LNCAP (cell line): ENCODE measurements at regions not wholly inside any gene's neighbourhood (a gene's known extent, or its start where the extent isn't known, plus 50 kb on each side); places are given as distances from the start of the nearest gene placed in this dataset.

Experiments
- CTCF ChIP-seq: fragments of 450-650 bp; IDR thresholded peaks from 2 replicates; pipeline ENCODE4 v1.5.1; 2017; ENCODE audit warnings: mild to moderate bottlenecking

- no peak for TF ChIP-seq CTCF
Measured at GRCh38 chr3:8206971-8207617, 294.5 kb upstream of the LMCD1 start.

GRCh38 chr3:8210882-8211341 lies 290.7 kb upstream of the LMCD1 start:
- no peak for TF ChIP-seq CTCF

DNA sequence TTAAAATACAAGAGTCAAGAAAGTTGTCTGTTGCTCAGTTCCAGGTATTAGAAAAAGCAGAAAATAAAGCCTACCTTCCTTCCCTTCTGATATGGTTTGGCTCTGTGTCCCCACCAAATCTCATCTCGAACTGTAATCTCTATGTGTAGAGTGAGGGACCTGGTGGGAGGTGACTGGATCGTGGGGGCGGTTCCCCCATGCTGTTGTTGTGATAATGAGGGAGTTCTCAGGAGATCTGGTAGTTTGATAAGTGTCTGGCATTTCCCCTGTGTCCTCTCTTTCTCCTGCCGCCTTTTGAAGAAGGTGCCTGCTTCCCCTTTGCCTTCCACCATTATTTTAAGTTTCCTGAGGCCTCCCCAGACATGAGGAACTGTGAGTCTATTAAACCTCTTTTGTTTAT lies 288.8 kb upstream of the LMCD1 start:
- TF ChIP-seq CTCF = no peak

- no peak for TF ChIP-seq CTCF
Measured at GRCh38 chr3:8213286-8213685, 288.3 kb upstream of the LMCD1 start.

DNA sequence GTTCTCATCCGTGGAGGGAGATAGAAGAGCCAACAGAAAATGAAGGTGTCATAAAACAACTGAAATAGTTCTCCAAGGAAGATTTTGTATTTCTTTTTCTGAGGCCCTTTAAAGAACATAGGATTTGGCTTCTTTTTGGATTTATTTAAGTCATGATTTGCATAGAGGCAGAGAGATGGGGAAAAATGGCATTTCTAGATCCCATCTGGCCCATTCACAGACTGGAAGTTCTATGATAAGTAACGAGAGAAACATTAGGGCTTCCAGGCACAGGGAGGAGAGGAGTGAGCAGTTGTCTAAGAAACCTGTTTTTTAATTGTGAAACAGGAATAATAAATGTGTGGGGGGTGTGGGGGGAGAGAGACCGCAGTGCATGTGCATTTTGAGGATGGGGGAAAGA lies 285.8 kb upstream of the LMCD1 start:
- no peak for TF ChIP-seq CTCF

- TF ChIP-seq CTCF = no peak
Measured at GRCh38 chr3:8218353-8218940, 283.2 kb upstream of the LMCD1 start.

DNA sequence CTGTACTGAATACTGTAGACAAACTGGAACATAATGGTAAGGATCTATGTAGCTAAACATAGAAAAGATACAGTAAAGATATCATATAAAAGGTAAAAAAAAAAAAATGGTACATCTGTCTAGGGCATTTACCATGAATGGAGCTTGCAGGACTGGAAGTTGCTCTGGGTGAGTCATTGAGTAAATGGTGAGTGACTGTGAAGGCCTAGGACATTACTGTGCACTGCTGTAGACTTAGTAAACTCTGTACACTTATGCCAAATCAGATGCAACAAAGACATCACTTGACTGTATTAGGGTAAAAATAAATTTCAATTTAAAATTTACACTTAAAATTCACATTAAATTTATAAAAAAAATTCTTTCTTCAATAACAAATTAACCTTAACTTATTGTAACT lies 281.3 kb upstream of the LMCD1 start:
- TF ChIP-seq CTCF = no peak
